ENCODE measurements at regions not wholly inside any gene's neighbourhood (a gene's known extent, or its start where the extent isn't known, plus 50 kb on each side); places are given as distances from the start of the nearest gene placed in this dataset.

DNA sequence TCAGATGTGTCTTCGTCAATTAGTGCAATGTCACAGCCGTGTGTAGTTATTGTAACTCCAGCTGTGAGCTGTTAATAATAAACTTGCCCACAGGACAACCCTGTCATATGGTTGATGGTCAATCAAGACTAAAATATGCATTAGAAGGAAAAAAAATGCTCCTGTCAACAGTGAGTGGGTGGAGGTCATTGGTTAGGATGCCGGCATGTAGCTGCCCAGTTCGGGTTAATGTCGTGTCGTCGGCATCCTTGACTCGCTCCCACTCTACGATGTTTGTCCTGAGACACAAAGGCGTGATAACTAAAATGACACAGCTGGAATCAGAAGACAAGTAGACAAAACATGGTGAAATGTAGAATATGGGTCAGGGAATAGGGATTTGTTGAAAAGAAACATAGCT is 442.8 kb upstream of the NPVF start:
- TF ChIP-seq, protein P1, sequence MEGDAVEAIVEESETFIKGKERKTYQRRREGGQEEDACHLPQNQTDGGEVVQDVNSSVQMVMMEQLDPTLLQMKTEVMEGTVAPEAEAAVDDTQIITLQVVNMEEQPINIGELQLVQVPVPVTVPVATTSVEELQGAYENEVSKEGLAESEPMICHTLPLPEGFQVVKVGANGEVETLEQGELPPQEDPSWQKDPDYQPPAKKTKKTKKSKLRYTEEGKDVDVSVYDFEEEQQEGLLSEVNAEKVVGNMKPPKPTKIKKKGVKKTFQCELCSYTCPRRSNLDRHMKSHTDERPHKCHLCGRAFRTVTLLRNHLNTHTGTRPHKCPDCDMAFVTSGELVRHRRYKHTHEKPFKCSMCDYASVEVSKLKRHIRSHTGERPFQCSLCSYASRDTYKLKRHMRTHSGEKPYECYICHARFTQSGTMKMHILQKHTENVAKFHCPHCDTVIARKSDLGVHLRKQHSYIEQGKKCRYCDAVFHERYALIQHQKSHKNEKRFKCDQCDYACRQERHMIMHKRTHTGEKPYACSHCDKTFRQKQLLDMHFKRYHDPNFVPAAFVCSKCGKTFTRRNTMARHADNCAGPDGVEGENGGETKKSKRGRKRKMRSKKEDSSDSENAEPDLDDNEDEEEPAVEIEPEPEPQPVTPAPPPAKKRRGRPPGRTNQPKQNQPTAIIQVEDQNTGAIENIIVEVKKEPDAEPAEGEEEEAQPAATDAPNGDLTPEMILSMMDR (IDR thresholded peaks at IDR 0.05; ENCODE audit: insufficient read depth, low read length), result no peak
- TF ChIP-seq, protein P2, sequence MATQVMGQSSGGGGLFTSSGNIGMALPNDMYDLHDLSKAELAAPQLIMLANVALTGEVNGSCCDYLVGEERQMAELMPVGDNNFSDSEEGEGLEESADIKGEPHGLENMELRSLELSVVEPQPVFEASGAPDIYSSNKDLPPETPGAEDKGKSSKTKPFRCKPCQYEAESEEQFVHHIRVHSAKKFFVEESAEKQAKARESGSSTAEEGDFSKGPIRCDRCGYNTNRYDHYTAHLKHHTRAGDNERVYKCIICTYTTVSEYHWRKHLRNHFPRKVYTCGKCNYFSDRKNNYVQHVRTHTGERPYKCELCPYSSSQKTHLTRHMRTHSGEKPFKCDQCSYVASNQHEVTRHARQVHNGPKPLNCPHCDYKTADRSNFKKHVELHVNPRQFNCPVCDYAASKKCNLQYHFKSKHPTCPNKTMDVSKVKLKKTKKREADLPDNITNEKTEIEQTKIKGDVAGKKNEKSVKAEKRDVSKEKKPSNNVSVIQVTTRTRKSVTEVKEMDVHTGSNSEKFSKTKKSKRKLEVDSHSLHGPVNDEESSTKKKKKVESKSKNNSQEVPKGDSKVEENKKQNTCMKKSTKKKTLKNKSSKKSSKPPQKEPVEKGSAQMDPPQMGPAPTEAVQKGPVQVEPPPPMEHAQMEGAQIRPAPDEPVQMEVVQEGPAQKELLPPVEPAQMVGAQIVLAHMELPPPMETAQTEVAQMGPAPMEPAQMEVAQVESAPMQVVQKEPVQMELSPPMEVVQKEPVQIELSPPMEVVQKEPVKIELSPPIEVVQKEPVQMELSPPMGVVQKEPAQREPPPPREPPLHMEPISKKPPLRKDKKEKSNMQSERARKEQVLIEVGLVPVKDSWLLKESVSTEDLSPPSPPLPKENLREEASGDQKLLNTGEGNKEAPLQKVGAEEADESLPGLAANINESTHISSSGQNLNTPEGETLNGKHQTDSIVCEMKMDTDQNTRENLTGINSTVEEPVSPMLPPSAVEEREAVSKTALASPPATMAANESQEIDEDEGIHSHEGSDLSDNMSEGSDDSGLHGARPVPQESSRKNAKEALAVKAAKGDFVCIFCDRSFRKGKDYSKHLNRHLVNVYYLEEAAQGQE (IDR thresholded peaks at IDR 0.05; ENCODE audit: insufficient replicate concordance, low read depth), result no peak
- TF ChIP-seq POLR2AphosphoS5 (IDR thresholded peaks at IDR 0.05; ENCODE audit: low read depth) (no peak), GABPA (IDR thresholded peaks at IDR 0.05; ENCODE audit: low read depth) (no peak)

All from HL-60 (cell line).